Immature natural killer cell (primary cell): ENCODE measurements at regions not wholly inside any gene's neighbourhood (a gene's known extent, or its start where the extent isn't known, plus 50 kb on each side); places are given as distances from the start of the nearest gene placed in this dataset.

ENCODE experiments used
- DNase-seq, 3 donors: peaks; one replicate each; pipeline ENCODE4 v3.0.0; 2022; ENCODE audit warnings: mixed read lengths in 1 of 3
- H3K27ac Mint-ChIP-seq, 6 donors: one replicate each; pipeline ENCODE4 v1.8.0; 2020; ENCODE audit warnings: mixed read lengths in 6 of 6, mild to moderate bottlenecking in 5 of 6, inconsistent platforms in 4 of 6, moderate library complexity in 3 of 6
- H3K27me3 Mint-ChIP-seq, 3 donors: one replicate each; pipeline ENCODE4 v1.8.0; 2020 to 2021; ENCODE audit warnings: low read depth in 3 of 3, mild to moderate bottlenecking in 3 of 3, mixed read lengths in 3 of 3, moderate library complexity in 3 of 3, inconsistent platforms in 1 of 3
- H3K36me3 Mint-ChIP-seq, 3 donors: one replicate each; pipeline ENCODE4 v1.8.0; 2020; ENCODE audit warnings: mixed read lengths in 3 of 3, inconsistent platforms in 2 of 3, mild to moderate bottlenecking in 2 of 3
- H3K4me1 Mint-ChIP-seq, 2 donors: one replicate each; pipeline ENCODE4 v1.8.0; 2020; ENCODE audit warnings: inconsistent platforms in 2 of 2, mild to moderate bottlenecking in 2 of 2, mixed read lengths in 2 of 2, moderate library complexity in 1 of 2
- H3K4me3 Mint-ChIP-seq, 5 donors: one replicate each; pipeline ENCODE4 v1.8.0; 2020; ENCODE audit warnings: mild to moderate bottlenecking in 5 of 5, mixed read lengths in 5 of 5, inconsistent platforms in 3 of 5, moderate library complexity in 3 of 5
- H3K9me3 Mint-ChIP-seq, 6 donors: one replicate each; pipeline ENCODE4 v1.8.0; 2020; ENCODE audit warnings: mild to moderate bottlenecking in 6 of 6, mixed read lengths in 6 of 6, inconsistent platforms in 4 of 6, moderate library complexity in 3 of 6

- no peaks in the 10 kb centered on the region for H3K9me3 Mint-ChIP-seq
- H3K27me3 Mint-ChIP-seq: peaks cover 2 to 28% (median 13%) of the 10 kb centered on the region in 3 donors
- no peaks in the 10 kb centered on the region for H3K4me1 Mint-ChIP-seq
- no peak for DNase-seq
- no peak overlapping the region for H3K27ac Mint-ChIP-seq
- H3K36me3 Mint-ChIP-seq: peaks cover 0 to 5% (median 0%) of the 10 kb centered on the region in 3 donors
- H3K4me3 Mint-ChIP-seq: no peak overlapping the region
Measured at GRCh38 chr22:48055827-48056226, 1293.4 kb downstream of the TBC1D22A start.

- Mint-ChIP-seq H3K36me3 (peaks cover 0 to 5% (median 0%) of the 10 kb centered on the region in 3 donors), H3K4me1 (no peaks in the 10 kb centered on the region), H3K27me3 (peaks cover 2 to 22% (median 13%) of the 10 kb centered on the region in 3 donors), H3K27ac (no peak overlapping the region), H3K9me3 (no peaks in the 10 kb centered on the region), H3K4me3 (no peak overlapping the region)
- DNase-seq: no peak
Measured at GRCh38 chr22:48055185-48055584, 1292.7 kb downstream of the TBC1D22A start.

DNA sequence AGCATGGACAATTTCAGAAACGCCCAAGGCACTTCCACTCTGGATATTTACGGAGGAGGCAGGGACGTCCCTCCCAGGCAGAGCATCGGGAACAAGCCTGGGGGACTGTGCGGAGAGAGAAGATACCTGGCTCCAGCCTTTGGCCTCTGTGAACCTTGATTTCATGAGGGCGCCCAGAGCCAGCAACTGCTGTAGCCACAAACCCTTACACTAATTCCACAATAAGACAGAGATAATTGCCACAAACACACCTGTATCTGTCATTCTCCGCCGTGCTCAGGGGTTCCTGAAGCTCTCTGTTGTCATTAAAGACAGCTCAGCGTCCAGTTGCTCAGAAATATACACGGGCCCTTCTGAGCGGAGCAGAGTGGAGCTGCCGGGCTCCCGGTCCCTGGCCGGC lies 1292.1 kb downstream of the TBC1D22A start:
- no peaks in the 10 kb centered on the region for H3K9me3 Mint-ChIP-seq
- H3K4me3 Mint-ChIP-seq: no peak overlapping the region

GRCh38 chr22:48053973-48054372 lies 1291.5 kb downstream of the TBC1D22A start:
- Mint-ChIP-seq H3K4me3 (no peak overlapping the region), H3K27ac (no peak overlapping the region), H3K4me1 (no peaks in the 10 kb centered on the region), H3K36me3 (peaks cover 0 to 5% (median 0%) of the 10 kb centered on the region in 3 donors), H3K27me3 (peaks cover 2 to 17% (median 10%) of the 10 kb centered on the region in 3 donors), H3K9me3 (no peaks in the 10 kb centered on the region)
- no peak for DNase-seq

More for the DNA sequence above, 1292.1 kb downstream of the TBC1D22A start:
- no peaks in the 10 kb centered on the region for H3K4me1 Mint-ChIP-seq
- no peak overlapping the region for H3K27ac Mint-ChIP-seq
- peaks cover 4 to 22% (median 13%) of the 10 kb centered on the region in 3 donors for H3K27me3 Mint-ChIP-seq
- DNase-seq: no peak
- H3K36me3 Mint-ChIP-seq: peaks cover 0 to 5% (median 0%) of the 10 kb centered on the region in 3 donors

- Mint-ChIP-seq H3K27ac (no peak overlapping the region), H3K36me3 (peaks cover 0 to 5% (median 0%) of the 10 kb centered on the region in 3 donors), H3K4me3 (no peak overlapping the region), H3K9me3 (no peaks in the 10 kb centered on the region), H3K27me3 (peaks cover 2 to 18% (median 8%) of the 10 kb centered on the region in 3 donors), H3K4me1 (no peaks in the 10 kb centered on the region)
- no peak for DNase-seq
Measured at GRCh38 chr22:48053486-48053885, 1291.0 kb downstream of the TBC1D22A start.

DNA sequence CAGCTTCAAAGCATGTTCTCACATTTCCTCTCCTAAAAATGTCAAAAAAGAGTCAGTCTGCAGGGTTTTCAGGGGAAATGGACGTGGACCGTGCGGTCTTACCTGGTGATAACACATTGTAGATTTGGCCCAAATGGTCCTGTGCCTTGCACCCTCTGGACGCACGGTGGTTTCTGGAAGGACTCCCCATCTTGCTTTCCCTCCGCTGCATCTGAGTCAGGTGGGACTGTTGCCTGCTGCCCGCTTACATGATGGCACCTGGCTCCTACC lies 1290.1 kb downstream of the TBC1D22A start:
- H3K4me1 Mint-ChIP-seq: no peaks in the 10 kb centered on the region
- DNase-seq: no peak
- peaks cover 0 to 5% (median 0%) of the 10 kb centered on the region in 3 donors for H3K36me3 Mint-ChIP-seq
- no peak overlapping the region for H3K4me3 Mint-ChIP-seq
- H3K27me3 Mint-ChIP-seq: peaks cover 4 to 10% (median 7%) of the 10 kb centered on the region in 3 donors
- no peaks in the 10 kb centered on the region for H3K9me3 Mint-ChIP-seq
- H3K27ac Mint-ChIP-seq: no peak overlapping the region

GRCh38 chr22:48051796-48052620 lies 1289.6 kb downstream of the TBC1D22A start:
- Mint-ChIP-seq H3K27me3 (peaks cover 3 to 7% (median 6%) of the 10 kb centered on the region in 3 donors), H3K27ac (no peak overlapping the region), H3K4me1 (no peaks in the 10 kb centered on the region), H3K4me3 (no peak overlapping the region), H3K9me3 (no peaks in the 10 kb centered on the region), H3K36me3 (peaks cover 0 to 5% (median 0%) of the 10 kb centered on the region in 3 donors)
- no peak for DNase-seq

DNA sequence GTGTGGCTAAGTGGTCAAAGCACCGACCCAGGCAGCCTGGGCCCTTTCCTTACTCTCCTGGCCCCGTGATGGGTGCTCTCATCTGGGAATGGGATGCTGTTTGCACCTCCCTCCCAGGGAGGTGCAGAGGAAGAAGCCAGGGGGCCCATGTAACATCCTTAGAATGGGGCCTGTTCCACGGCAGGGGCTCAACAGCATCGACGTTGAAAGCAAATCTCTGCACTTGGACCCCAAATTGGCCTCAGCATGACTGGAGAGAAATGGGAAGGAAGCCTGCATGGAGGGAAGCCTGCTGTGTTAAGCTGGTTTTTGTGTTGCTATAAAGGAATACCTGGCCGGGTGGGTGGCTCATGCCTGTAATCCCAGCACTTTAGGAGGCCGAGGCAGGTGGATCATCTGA lies 1288.4 kb downstream of the TBC1D22A start:
- Mint-ChIP-seq H3K36me3 (peaks cover 0 to 5% (median 0%) of the 10 kb centered on the region in 3 donors), H3K27ac (no peak overlapping the region), H3K9me3 (no peaks in the 10 kb centered on the region), H3K4me1 (peaks cover 0 to 2% of the 10 kb centered on the region in 2 donors), H3K4me3 (no peak overlapping the region), H3K27me3 (peaks cover 0 to 7% (median 6%) of the 10 kb centered on the region in 3 donors)
- DNase-seq: no peak

- Mint-ChIP-seq H3K27ac (no peak overlapping the region), H3K4me3 (no peak overlapping the region), H3K36me3 (peaks cover 0 to 5% (median 0%) of the 10 kb centered on the region in 3 donors), H3K9me3 (no peaks in the 10 kb centered on the region), H3K4me1 (peaks cover 11 to 15% of the 10 kb centered on the region in 2 donors), H3K27me3 (peaks cover 1 to 11% (median 9%) of the 10 kb centered on the region in 3 donors)
- DNase-seq: no peak
Measured at GRCh38 chr22:48049116-48049515, 1286.7 kb downstream of the TBC1D22A start.

- peaks cover 0 to 3% (median 0%) of the 10 kb centered on the region in 3 donors for H3K36me3 Mint-ChIP-seq
- DNase-seq: no peak
- H3K4me1 Mint-ChIP-seq: peaks cover 12 to 16% of the 10 kb centered on the region in 2 donors
- H3K27me3 Mint-ChIP-seq: peaks cover 1 to 16% (median 11%) of the 10 kb centered on the region in 3 donors
- no peak overlapping the region for H3K27ac Mint-ChIP-seq
- H3K4me3 Mint-ChIP-seq: no peak overlapping the region
- no peaks in the 10 kb centered on the region for H3K9me3 Mint-ChIP-seq
Measured at GRCh38 chr22:48047722-48048500, 1285.5 kb downstream of the TBC1D22A start.

- peaks cover 12 to 16% of the 10 kb centered on the region in 2 donors for H3K4me1 Mint-ChIP-seq
- H3K36me3 Mint-ChIP-seq: no peaks in the 10 kb centered on the region
- peak; percentile 13 to 31 (median 17) for DNase-seq
- no peaks in the 10 kb centered on the region for H3K9me3 Mint-ChIP-seq
- peaks cover 3 to 13% (median 12%) of the 10 kb centered on the region in 3 donors for H3K27me3 Mint-ChIP-seq
- no peak overlapping the region for H3K27ac Mint-ChIP-seq
- peak overlapping the region in 2 of 5 donors; percentile 8 to 9 for H3K4me3 Mint-ChIP-seq
Measured at GRCh38 chr22:48045369-48045768, 1282.9 kb downstream of the TBC1D22A start.

- no peaks in the 10 kb centered on the region for H3K36me3 Mint-ChIP-seq
Measured at GRCh38 chr22:48044487-48045060, 1282.1 kb downstream of the TBC1D22A start.

GRCh38 chr22:48043581-48043980 lies 1281.1 kb downstream of the TBC1D22A start:
- Mint-ChIP-seq H3K27ac (no peak overlapping the region), H3K36me3 (no peaks in the 10 kb centered on the region), H3K4me3 (no peak overlapping the region), H3K27me3 (peaks cover 3 to 13% (median 12%) of the 10 kb centered on the region in 3 donors), H3K4me1 (peaks cover 12 to 16% of the 10 kb centered on the region in 2 donors), H3K9me3 (no peaks in the 10 kb centered on the region)
- DNase-seq: no peak

More at GRCh38 chr22:48044487-48045060, 1282.1 kb downstream of the TBC1D22A start:
- no peak overlapping the region for H3K27ac Mint-ChIP-seq
- peak overlapping the region in 1 of 5 donors; percentile 23 for H3K4me3 Mint-ChIP-seq
- DNase-seq: no peak
- H3K9me3 Mint-ChIP-seq: no peaks in the 10 kb centered on the region
- H3K4me1 Mint-ChIP-seq: peaks cover 12 to 16% of the 10 kb centered on the region in 2 donors
- H3K27me3 Mint-ChIP-seq: peaks cover 3 to 14% (median 13%) of the 10 kb centered on the region in 3 donors
